ENCODE measurements at regions not wholly inside any gene's neighbourhood (a gene's known extent, or its start where the extent isn't known, plus 50 kb on each side); places are given as distances from the start of the nearest gene placed in this dataset.
"Not testable (repeated sequence)": the region's sequence is repeated elsewhere in the genome, so short reads cannot be mapped to it uniquely, and the experiment has no call there.

- DNase-seq, result no peak
These were observed 63.7 kb upstream of the SYT4 start for GRCh38 chr18:43341014-43341413.

- DNase-seq, result no peak
These were observed 72.9 kb upstream of the SYT4 start for GRCh38 chr18:43350176-43350575.

- DNase-seq, result no peak
These were observed 87.2 kb upstream of the SYT4 start for GRCh38 chr18:43364535-43364934.

GRCh38 chr18:43367895-43368294, 90.6 kb upstream of the SYT4 start:
- DNase-seq, result no peak

GRCh38 chr18:43369311-43369710, 92.0 kb upstream of the SYT4 start:
- DNase-seq, result not testable (repeated sequence)

- no peak for DNase-seq
These were observed 95.5 kb upstream of the SYT4 start for GRCh38 chr18:43372773-43373172.

GRCh38 chr18:43380104-43380672, 102.9 kb upstream of the SYT4 start:
- no peak for DNase-seq

- no peak for DNase-seq
These were observed 105.5 kb upstream of the SYT4 start for GRCh38 chr18:43382641-43383403.

- DNase-seq, result peak; percentile 13
These were observed 111.9 kb upstream of the SYT4 start for GRCh38 chr18:43389163-43389562.

GRCh38 chr18:43392168-43392567, 114.9 kb upstream of the SYT4 start:
- DNase-seq, result no peak

GRCh38 chr18:43393174-43393573, 115.9 kb upstream of the SYT4 start:
- DNase-seq, result peak; percentile 23

GRCh38 chr18:43396266-43396665, 119.0 kb upstream of the SYT4 start:
- no peak for DNase-seq

- no peak for DNase-seq
These were observed 121.3 kb upstream of the SYT4 start for GRCh38 chr18:43398601-43399000.

GRCh38 chr18:43405097-43405496, 127.8 kb upstream of the SYT4 start:
- no peak for DNase-seq

- no peak for DNase-seq
These were observed 136.7 kb upstream of the SYT4 start for GRCh38 chr18:43414006-43414405.

- DNase-seq, result no peak
These were observed 142.8 kb upstream of the SYT4 start for GRCh38 chr18:43420091-43420490.

GRCh38 chr18:43420950-43421349, 143.7 kb upstream of the SYT4 start:
- no peak for DNase-seq

- DNase-seq, result no peak
These were observed 145.2 kb upstream of the SYT4 start for GRCh38 chr18:43422518-43422917.

- no peak for DNase-seq
These were observed 158.6 kb upstream of the SYT4 start for GRCh38 chr18:43435851-43436250.

GRCh38 chr18:43442131-43442530, 164.8 kb upstream of the SYT4 start:
- DNase-seq, result no peak

- DNase-seq, result no peak
These were observed 165.3 kb upstream of the SYT4 start for GRCh38 chr18:43442571-43442970.

- DNase-seq, result no peak
These were observed 188.2 kb upstream of the SYT4 start for GRCh38 chr18:43465483-43465882.

GRCh38 chr18:43471873-43472272, 194.6 kb upstream of the SYT4 start:
- DNase-seq, result no peak

- no peak for DNase-seq
These were observed 203.8 kb upstream of the SYT4 start for GRCh38 chr18:43481069-43481468.

GRCh38 chr18:43482136-43482535, 204.8 kb upstream of the SYT4 start:
- DNase-seq, result no peak
